COR-L47 (cell line): ENCODE measurements at regions not wholly inside any gene's neighbourhood (a gene's known extent, or its start where the extent isn't known, plus 50 kb on each side); places are given as distances from the start of the nearest gene placed in this dataset.
"Not testable (repeated sequence)": the region's sequence is repeated elsewhere in the genome, so short reads cannot be mapped to it uniquely, and the experiment has no call there.

ENCODE experiments used
- DNase-seq: peaks from one replicate; lab custom pipeline; 2025; lab: John Stamatoyannopoulos, UW

DNA sequence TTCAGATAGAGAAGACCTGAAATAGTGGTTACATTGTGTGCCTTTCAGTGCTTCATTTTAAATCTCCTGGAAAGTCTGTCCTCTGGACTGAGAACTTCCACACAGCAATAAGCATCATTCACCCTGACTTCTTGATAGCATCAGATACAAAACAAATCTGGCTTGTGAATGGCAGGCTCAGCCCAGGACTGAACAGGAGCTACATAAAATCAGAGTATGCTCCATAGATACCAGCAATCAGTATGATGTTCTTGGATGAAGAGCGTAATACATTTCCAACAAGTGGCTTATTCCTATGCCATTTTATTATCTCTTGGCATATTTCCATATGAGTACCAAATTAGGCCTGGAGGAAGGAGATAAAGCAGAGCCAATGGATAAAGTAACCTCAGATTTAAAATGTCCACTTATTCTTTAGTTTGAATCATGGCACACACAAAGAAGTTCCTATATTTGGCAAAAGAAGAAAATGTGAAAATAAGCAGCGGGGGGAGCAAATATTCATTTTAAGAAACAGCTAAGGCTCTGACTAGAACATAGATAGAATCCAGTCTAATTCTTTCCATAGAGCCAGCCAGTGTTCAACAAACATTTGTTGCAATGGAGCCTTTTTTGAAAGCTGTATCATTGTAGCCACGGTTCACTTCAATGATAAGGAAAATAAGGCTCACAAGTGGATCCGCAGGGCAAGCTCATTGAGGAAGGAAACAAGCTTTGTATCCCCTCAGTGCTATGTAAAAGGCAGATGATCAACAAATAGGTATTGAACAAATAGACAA, 230.8 kb upstream of the CHAC2 start:
- no peak for DNase-seq

GRCh38 chr2:53535234-53535840, 232.3 kb upstream of the CHAC2 start:
- no peak for DNase-seq

DNA sequence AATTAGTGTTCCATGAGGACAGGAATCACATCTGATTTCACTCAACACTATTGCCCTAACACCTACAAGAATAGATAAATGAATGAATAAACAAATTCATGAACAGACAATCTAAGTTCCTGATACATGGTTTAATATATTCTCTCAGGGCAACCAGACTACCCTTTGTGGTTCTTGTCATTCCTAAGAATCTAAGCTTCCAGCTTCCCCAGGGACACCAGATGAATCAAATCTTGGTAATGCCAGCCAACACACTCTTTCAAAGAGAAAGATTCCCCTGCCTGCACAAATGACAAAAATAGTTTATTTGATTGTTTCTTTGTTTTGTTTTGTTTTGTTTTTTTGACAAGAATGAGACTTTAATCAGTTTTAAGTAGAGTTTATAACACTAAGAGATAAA, 237.5 kb upstream of the CHAC2 start:
- DNase-seq: no peak

DNA sequence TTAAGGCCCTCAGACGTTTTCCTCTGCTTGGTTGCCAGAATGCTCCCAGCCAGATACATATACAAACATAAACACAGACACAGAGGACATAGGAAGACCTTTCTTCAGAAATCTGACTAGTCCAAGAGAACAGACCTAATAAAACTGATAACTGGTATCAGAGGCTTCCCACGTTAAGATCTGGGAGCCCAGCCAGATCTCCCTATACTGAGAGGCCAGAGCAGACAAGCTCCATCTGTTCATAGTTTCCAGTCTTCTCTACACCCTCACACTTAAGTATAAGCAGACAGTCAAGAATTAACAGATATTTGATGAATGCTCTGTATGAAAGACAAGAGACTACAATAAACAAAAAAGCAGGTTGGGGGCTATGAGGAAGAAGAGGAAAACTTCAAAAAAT, 240.5 kb upstream of the CHAC2 start:
- no peak for DNase-seq

- DNase-seq: peak; percentile 69
Observed at GRCh38 chr2:53519918-53520841, 247.4 kb upstream of the CHAC2 start.

DNA sequence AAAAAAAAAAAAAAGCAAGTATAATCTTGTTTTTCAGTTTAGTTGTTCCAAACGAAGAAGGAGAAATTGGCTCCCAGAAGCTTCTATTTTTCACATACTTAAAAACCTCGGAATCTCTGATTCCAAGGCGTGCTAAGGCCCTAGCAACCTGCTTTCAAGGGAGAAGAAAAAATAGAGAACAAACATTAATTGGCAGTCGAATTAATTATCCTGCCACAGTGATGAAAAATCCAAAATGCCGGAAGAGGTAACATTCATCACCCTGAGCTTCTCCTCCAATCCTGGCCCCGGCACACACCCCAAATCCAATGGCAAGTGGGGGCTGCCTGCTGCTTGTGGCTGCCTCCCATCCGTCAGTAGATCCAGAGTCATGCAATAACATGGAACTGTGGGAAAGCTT, 250.2 kb upstream of the CHAC2 start:
- no peak for DNase-seq

- DNase-seq: no peak
Observed at GRCh38 chr2:53516650-53517049, 251.0 kb upstream of the CHAC2 start.

DNA sequence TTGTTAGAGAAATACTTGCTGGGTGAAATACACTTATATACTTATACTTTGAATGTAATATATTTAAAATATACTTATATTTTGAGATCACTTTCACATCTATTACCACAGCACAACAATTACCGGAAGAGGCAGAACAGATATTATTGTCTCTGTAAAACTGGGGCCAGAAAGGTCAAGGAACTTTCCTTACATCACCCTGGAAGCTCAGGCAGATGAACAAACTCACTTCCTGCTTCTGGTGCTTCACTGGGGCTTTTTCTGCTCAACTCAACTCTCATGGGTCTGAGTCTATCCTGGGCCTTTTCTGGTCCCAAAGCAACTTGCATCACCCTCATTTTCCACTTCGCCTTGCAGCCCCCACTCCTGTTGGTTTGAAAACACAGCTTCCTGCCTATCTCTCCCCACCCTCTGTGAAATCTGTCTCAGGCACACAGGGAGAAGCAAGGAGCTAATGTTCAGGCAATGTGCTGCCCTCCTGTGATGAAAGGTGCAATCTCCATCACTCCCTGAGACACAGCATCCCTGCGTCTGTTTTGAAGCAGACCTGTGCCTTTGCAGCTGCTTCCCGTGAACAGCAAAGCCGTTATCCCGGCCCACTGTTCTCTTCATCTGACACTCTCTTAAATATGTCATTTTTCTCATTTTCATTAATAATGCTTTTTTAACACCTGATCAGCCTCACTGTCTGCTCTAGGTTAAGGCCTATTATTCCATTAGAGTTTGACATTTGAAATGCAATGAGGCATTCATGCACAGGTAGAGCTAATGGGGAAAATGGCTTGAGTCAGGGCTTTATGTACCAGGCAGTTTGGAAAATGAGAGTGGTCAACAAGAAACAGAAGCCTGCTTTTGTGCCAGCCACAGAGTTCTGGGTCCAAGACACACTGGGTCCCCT, 251.9 kb upstream of the CHAC2 start:
- peak; percentile 28 for DNase-seq

DNA sequence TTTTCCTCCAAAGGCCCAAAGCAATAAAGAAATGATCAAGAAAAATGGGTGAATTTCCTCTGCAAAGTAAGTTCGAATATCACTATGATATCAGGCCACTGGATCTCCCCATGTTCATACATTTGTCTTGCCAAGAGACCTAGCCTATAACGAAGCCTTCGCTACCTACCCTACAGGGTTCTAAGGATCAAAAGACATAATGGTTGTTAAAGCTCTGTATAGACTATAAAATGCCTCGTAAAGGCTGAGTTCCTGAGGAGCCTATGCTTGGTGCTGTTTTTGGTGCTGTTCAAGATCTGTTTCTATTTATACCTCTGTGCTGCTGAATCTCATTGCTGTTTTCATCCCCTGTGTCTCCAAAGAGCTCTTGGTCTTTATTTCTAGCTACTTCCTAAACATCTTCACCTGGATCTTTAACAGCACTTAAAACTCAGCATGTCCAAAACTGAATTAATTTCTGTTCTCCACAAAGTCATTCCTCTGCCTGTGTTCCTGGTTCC, 254.4 kb upstream of the CHAC2 start:
- no peak for DNase-seq

GRCh38 chr2:53512071-53512826, 255.4 kb upstream of the CHAC2 start:
- no peak for DNase-seq

GRCh38 chr2:53511549-53511948, 256.1 kb upstream of the CHAC2 start:
- DNase-seq: no peak

GRCh38 chr2:53510401-53510800, 257.2 kb upstream of the CHAC2 start:
- no peak for DNase-seq

DNA sequence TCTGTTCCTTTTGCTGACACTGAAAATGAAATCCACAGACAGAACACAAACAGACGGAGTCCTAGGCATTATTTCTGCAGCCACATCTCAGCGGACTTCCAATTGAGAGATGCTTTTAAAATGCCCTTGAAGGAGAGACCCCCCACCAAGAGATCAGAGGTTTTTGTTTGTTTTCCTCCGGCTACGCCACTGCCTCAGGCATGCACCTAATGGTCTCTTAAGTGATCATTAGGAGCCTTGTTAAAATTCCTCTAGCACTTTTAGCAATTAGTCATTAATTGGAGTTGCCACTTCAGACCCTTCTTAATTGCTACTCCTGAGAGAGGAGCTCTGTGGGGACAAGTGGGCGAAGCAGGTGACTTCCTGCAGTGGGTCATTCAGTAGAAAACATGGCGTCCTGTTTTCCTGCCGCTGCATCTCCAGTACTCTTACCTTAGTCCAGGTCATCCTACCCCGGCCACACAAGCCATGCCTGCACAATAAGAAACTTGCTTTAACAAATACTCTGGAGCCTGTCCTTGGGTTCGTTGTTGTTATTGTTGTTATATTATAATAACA, 257.7 kb upstream of the CHAC2 start:
- no peak for DNase-seq

GRCh38 chr2:53508667-53509066, 258.9 kb upstream of the CHAC2 start:
- no peak for DNase-seq

- not testable (repeated sequence) for DNase-seq
Observed at GRCh38 chr2:53507070-53507469, 260.5 kb upstream of the CHAC2 start.

DNA sequence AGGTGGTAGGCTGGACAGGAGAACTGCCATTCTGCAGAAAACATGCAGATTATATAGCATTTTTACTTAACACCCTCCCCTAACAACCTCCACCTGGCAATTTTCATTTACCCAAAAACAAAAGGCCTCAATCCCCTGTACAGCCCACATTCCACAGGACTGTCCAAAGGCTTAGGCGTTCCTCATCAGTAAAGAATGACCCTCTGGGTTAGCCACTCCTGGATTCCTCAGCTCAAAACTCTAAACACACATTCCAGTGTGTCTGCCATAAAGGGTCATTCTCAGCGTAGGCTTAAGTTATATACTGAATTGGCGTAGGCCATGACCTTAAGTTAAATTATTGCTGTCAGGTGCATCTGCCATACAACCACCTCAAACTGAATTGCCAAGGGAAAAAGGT, 261.8 kb upstream of the CHAC2 start:
- no peak for DNase-seq

DNA sequence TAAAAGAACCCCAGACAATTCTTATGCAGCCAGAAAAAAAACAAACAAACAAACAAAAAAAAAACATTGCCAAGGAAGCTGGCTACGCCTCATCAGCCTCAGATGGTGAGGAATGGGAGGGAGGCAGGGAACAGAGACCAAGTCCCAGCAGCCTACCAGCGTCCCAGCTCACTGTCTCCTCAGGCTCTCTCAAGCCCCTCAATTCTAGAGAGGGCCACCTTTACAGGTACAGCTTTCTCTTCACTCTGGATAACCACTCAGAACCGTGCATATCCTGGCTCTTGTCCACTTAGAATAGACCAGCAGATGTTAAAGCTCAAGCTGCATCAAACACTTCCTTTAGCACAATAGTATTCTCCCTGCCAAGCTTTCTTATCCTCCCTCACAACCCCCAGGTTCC, 263.1 kb upstream of the CHAC2 start:
- no peak for DNase-seq

- DNase-seq: no peak
Observed at GRCh38 chr2:53500181-53500580, 267.4 kb upstream of the CHAC2 start.

- DNase-seq: no peak
Observed at GRCh38 chr2:53498210-53498609, 269.4 kb upstream of the CHAC2 start.

GRCh38 chr2:53497020-53497419, 270.6 kb upstream of the CHAC2 start:
- no peak for DNase-seq
